CD4-positive, alpha-beta T cell treated with Interleukin-17A for 1 hour (primary cell): ENCODE measurements at regions not wholly inside any gene's neighbourhood (a gene's known extent, or its start where the extent isn't known, plus 50 kb on each side); places are given as distances from the start of the nearest gene placed in this dataset.

Experiments used
- DNase-seq: peaks from one replicate; pipeline ENCODE4 v3.0.0-alpha.2; 2020

GRCh38 chr9:121572581-121572980, 72.9 kb upstream of the GGTA1 start:
- DNase-seq: no peak

- DNase-seq: no peak
These were observed 74.3 kb upstream of the GGTA1 start for GRCh38 chr9:121573717-121574485.

- no peak for DNase-seq
These were observed 75.3 kb upstream of the GGTA1 start for GRCh38 chr9:121574774-121575519.

GRCh38 chr9:121576281-121577075, 75.0 kb upstream of the DAB2IP start:
- DNase-seq: no peak

- no peak for DNase-seq
These were observed 74.3 kb upstream of the DAB2IP start for GRCh38 chr9:121577166-121577565.

- DNase-seq: no peak
These were observed 73.9 kb upstream of the DAB2IP start for GRCh38 chr9:121577572-121577971.

- DNase-seq: no peak
These were observed 69.4 kb upstream of the DAB2IP start for GRCh38 chr9:121581786-121582600.

GRCh38 chr9:121582641-121583040, 68.8 kb upstream of the DAB2IP start:
- no peak for DNase-seq

- no peak for DNase-seq
These were observed 67.0 kb upstream of the DAB2IP start for GRCh38 chr9:121584421-121584820.

- no peak for DNase-seq
These were observed 63.6 kb upstream of the DAB2IP start for GRCh38 chr9:121587863-121588262.

- no peak for DNase-seq
These were observed 61.4 kb upstream of the DAB2IP start for GRCh38 chr9:121589986-121590385.

GRCh38 chr9:121592265-121592664, 59.2 kb upstream of the DAB2IP start:
- no peak for DNase-seq

- DNase-seq: no peak
These were observed 58.4 kb upstream of the DAB2IP start for GRCh38 chr9:121593066-121593465.

- DNase-seq: no peak
These were observed 54.9 kb upstream of the DAB2IP start for GRCh38 chr9:121596515-121596914.

GRCh38 chr9:121597698-121598166, 53.7 kb upstream of the DAB2IP start:
- no peak for DNase-seq

GRCh38 chr9:121598167-121598964, 53.1 kb upstream of the DAB2IP start:
- DNase-seq: no peak

GRCh38 chr9:121598965-121599871, 52.2 kb upstream of the DAB2IP start:
- DNase-seq: no peak

- DNase-seq: no peak
These were observed 51.4 kb upstream of the DAB2IP start for GRCh38 chr9:121599872-121600585.

- peak; percentile 2 for DNase-seq
These were observed 50.2 kb upstream of the DAB2IP start for GRCh38 chr9:121601194-121601593.
